ENCODE measurements at regions not wholly inside any gene's neighbourhood (a gene's known extent, or its start where the extent isn't known, plus 50 kb on each side); places are given as distances from the start of the nearest gene placed in this dataset.

DNA sequence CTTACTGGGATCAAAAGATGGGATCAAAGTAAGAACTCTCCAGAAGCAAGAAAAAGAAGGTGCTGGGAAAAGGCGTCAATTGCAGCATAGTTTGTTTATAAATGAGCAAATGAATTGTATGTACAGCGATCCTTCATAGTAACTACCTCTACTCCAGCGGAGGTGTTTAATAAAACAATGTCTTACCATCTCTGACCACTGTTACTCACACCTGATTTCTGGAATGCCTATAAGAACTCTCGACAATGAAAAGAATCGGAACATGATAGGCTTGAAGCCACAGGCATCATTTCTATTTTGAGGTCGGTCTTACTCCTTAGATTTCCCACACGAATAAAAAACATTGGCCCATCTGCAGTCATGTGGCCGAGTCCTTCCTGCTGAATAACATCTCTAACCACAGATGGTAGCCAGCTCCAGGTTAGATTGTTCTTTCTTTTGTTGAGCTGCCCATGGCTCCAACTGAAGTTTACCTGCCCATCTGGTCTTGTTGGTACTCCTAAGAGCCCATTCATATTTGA, 67.6 kb downstream of the CLDN34 start:
- TF ChIP-seq, protein P1, sequence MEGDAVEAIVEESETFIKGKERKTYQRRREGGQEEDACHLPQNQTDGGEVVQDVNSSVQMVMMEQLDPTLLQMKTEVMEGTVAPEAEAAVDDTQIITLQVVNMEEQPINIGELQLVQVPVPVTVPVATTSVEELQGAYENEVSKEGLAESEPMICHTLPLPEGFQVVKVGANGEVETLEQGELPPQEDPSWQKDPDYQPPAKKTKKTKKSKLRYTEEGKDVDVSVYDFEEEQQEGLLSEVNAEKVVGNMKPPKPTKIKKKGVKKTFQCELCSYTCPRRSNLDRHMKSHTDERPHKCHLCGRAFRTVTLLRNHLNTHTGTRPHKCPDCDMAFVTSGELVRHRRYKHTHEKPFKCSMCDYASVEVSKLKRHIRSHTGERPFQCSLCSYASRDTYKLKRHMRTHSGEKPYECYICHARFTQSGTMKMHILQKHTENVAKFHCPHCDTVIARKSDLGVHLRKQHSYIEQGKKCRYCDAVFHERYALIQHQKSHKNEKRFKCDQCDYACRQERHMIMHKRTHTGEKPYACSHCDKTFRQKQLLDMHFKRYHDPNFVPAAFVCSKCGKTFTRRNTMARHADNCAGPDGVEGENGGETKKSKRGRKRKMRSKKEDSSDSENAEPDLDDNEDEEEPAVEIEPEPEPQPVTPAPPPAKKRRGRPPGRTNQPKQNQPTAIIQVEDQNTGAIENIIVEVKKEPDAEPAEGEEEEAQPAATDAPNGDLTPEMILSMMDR (IDR thresholded peaks at IDR 0.05; ENCODE audit: low read depth, low read length) = no peak
- no peaks in the 10 kb centered on the region for H3K36me3 ChIP-seq
- no peak for DNase-seq
- H3K9me3 ChIP-seq (ENCODE audit: severe bottlenecking) = no peaks in the 10 kb centered on the region
- H3K27me3 ChIP-seq (ENCODE audit: insufficient read depth, low read depth, severe bottlenecking) = peaks cover 6% of the 10 kb centered on the region
- no peak overlapping the region for H3K4me3 ChIP-seq (ENCODE audit: low read depth, low read length)
- no peak overlapping the region for H3K27ac ChIP-seq

DNA sequence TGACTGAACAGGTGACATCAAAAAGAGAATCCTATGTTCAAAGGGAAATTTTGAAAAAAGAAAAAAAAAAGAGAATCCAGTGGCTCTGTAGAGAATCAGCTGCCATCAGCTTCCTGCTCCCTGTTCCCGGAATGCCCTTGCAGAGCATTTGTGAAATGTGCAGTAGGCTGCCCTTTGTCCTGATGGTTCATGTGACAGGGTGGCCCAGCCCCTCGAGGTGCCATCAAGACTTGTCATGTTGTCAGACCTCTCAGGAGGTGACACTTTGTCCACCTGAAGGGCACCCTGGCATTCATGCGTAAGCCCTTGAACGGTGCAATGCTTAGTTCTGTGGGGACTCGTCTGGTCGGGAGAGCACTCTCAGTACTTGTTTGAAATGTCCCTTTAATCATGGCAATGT, 71.4 kb downstream of the CLDN34 start:
- no peak for DNase-seq
- Histone ChIP-seq H3K9me3 (ENCODE audit: severe bottlenecking) (no peaks in the 10 kb centered on the region), H3K27me3 (ENCODE audit: insufficient read depth, low read depth, severe bottlenecking) (peaks cover 6% of the 10 kb centered on the region), H3K36me3 (no peaks in the 10 kb centered on the region), H3K27ac (no peak overlapping the region), H3K4me3 (ENCODE audit: low read depth, low read length) (no peak overlapping the region)
- TF ChIP-seq, protein P1 (IDR thresholded peaks at IDR 0.05; ENCODE audit: low read depth, low read length) = no peak

DNA sequence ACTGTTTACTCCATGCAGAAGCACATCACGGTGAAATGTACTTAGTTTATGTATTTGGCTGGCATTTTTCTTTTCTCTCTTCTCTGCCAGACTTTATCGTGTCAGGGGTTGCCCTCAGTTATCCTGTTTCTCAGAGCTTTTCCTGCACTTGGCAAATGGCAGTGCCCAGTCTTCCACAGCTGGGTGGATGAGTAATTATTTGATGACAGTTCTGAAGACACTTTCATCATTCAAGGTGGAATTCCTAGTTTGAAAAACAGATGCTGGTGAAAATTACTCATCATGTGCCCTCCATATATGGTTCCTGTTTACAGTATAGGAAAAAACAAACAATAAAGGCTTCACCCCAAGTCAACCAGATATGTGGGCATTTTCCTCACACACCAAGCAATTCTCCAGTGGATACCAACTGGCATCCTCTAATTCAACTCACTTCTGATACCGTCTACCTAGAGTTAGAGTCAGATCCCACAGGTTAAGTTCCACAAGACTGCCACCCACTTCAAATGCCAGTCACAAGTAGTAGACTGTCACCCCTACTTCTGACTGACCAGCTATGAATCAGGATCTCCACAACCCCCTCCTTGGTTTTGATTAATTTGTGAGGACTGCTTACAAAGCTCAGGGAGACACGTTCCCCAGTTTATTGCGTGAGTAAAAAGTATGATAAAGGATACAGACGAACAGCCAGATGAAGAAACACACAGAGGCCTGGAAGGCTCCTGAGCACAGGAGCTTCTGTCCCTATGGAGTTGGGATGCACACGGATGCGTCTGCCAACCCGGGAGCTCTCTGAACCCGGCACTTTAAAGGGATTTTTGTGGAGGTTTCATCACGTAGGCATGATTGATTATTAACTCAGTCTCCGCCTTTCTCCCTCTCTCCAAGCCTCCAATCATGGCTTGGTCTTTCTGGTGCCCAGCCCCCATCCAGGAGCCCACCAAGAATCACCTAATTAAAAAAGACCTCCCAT, 72.9 kb downstream of the CLDN34 start:
- H3K4me3 ChIP-seq (ENCODE audit: low read depth, low read length) = no peak overlapping the region

DNA sequence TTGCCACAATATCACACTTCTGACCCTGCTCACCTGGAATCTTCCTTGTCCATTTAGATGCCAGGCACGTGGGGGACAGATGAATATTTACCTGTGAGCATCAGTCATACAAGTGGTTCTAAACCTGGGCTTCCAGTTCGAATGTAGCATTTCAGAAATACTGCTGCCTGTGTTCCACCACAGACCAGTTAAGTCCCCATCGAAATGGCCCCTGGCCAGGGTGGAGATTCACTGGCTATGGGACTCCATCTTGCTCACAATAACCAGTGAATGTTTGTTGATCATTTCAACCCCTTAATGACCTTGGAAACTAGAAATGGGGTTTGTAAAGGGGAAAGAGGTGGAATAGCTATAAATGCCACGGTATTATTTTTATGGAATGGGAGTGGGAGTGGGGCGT, 73.8 kb downstream of the CLDN34 start:
- Histone ChIP-seq H3K27me3 (ENCODE audit: insufficient read depth, low read depth, severe bottlenecking) (peaks cover 3% of the 10 kb centered on the region), H3K9me3 (ENCODE audit: severe bottlenecking) (no peaks in the 10 kb centered on the region), H3K36me3 (no peaks in the 10 kb centered on the region), H3K27ac (no peak overlapping the region), H3K4me3 (ENCODE audit: low read depth, low read length) (no peak overlapping the region)
- TF ChIP-seq, protein P1 (IDR thresholded peaks at IDR 0.05; ENCODE audit: low read depth, low read length) = no peak
- DNase-seq = no peak

More for the DNA sequence above, 72.9 kb downstream of the CLDN34 start:
- H3K9me3 ChIP-seq (ENCODE audit: severe bottlenecking) = no peaks in the 10 kb centered on the region
- no peak overlapping the region for H3K27ac ChIP-seq
- H3K36me3 ChIP-seq = no peaks in the 10 kb centered on the region
- no peak for DNase-seq
- TF ChIP-seq, protein P1 (IDR thresholded peaks at IDR 0.05; ENCODE audit: low read depth, low read length) = no peak
- peaks cover 3% of the 10 kb centered on the region for H3K27me3 ChIP-seq (ENCODE audit: insufficient read depth, low read depth, severe bottlenecking)

DNA sequence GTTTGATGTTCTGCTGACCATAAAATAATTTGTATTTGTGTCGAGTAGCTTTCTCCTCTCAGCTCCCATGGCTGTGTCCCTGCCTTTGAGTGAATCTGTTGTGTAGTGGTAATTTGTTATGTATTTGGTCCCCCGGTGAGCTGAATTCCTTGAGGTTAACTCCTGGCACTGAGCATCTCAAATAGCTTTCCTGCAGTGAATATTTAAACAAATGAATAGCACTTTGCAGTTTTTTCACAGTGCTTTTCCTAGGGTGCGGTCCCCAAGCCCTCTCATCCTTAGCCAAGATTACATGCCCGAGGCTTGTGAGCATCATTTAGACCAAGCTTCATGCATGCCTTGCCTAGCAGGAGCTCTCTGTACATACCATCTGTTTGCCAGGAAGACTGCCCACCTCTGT, 74.2 kb downstream of the CLDN34 start:
- TF ChIP-seq, protein P1 (IDR thresholded peaks at IDR 0.05; ENCODE audit: low read depth, low read length) = no peak
- Histone ChIP-seq H3K9me3 (ENCODE audit: severe bottlenecking) (no peaks in the 10 kb centered on the region), H3K27ac (no peak overlapping the region), H3K4me3 (ENCODE audit: low read depth, low read length) (no peak overlapping the region), H3K27me3 (ENCODE audit: insufficient read depth, low read depth, severe bottlenecking) (peaks cover 3% of the 10 kb centered on the region), H3K36me3 (no peaks in the 10 kb centered on the region)
- no peak for DNase-seq

Data from WERI-Rb-1 (cell line).